HCT116 (cell line): ENCODE measurements at regions not wholly inside any gene's neighbourhood (a gene's known extent, or its start where the extent isn't known, plus 50 kb on each side); places are given as distances from the start of the nearest gene placed in this dataset.

Source experiments
- ATAC-seq: fragments of 200-7000 bp; cut with Tn5 transposase; 2 replicates; pipeline ENCODE4 v1.9.1; 2020; ENCODE audit warnings: mild to moderate bottlenecking, moderate library complexity
- BruUV-seq: library from RNA; stranded (reverse); fragments of 400-500 nt; replicated peaks from 2 replicates; lab custom pipeline; 2021; lab: Mats Ljungman, UMichigan
- CTCF ChIA-PET: fragments of 300-600 bp; sonication (Branson Sonifier 250); formaldehyde crosslinking; loops from one replicate; lab custom pipeline; 2021; ENCODE audit warnings: antibody characterized with exemption; lab: Charles Lee
- POLR2A ChIA-PET: fragments of 300-600, 350-600 bp; sonication (Branson Sonifier 250); formaldehyde crosslinking; loops from one replicate; lab custom pipeline; 2021; ENCODE audit warnings: antibody characterized with exemption; lab: Charles Lee
- RAD21 ChIA-PET, 2 experiments: fragments of 300-600 bp; sonication (Branson Sonifier 250); formaldehyde crosslinking; loops; one replicate each; lab custom pipeline; 2023; ENCODE audit warnings: low total read pairs in 2 of 2; ENCODE audit not compliant: uncharacterized antibody in 2 of 2, unreplicated experiment in 2 of 2, low non-redundant PET in 1 of 2; lab: Charles Lee
- DNase-seq: peaks from one replicate; pipeline ENCODE4 v3.0.0-alpha.2; 2010; ENCODE audit warnings: low read depth, low spot score
- H2AFZ ChIP-seq: fragments of 200-600 bp; shearing (Covaris generic), sonication (generic); 2 replicates; pipeline ENCODE4 v1.6.1; 2017; ENCODE audit warnings: low read depth, mixed run types, mixed read lengths, antibody characterized with exemption, low read length; ENCODE audit not compliant: poor library complexity, severe bottlenecking
- H3K27ac ChIP-seq: 2 replicates; pipeline ENCODE4 v1.5.1; 2012; ENCODE audit warnings: low read depth, low read length
- H3K27me3 ChIP-seq: fragments of 200-600 bp; sonication (generic); 2 replicates; pipeline ENCODE4 v1.6.1; 2016; ENCODE audit warnings: mixed run types, low read length, mixed read lengths; ENCODE audit not compliant: insufficient read depth
- H3K36me3 ChIP-seq, 2 experiments: fragments of 200-500 bp in 1 of 2; fragments of 200-600 bp in 1 of 2; sonication (Bioruptor generic) in 1 of 2; sonication (generic) in 1 of 2; 2 replicates each; pipeline versions ENCODE4 v1.5.1 to v1.6.1; 2014 to 2016; ENCODE audit warnings: low read length in 2 of 2, inconsistent platforms in 1 of 2, mixed read lengths in 1 of 2, mixed run types in 1 of 2; ENCODE audit not compliant: insufficient read depth in 2 of 2, control insufficient read depth in 1 of 2
- H3K4me1 ChIP-seq, 2 experiments: fragments of 200-600 bp in 1 of 2; sonication (generic) in 1 of 2; 2 replicates each; pipeline versions ENCODE4 v1.5.1 to v1.6.1; 2012 to 2017; ENCODE audit warnings: low read length in 2 of 2, inconsistent platforms in 1 of 2, mild to moderate bottlenecking in 1 of 2, mixed read lengths in 1 of 2, mixed run types in 1 of 2, moderate library complexity in 1 of 2; ENCODE audit not compliant: insufficient read depth in 2 of 2, control insufficient read depth in 1 of 2
- H3K4me2 ChIP-seq: fragments of 200-600 bp; sonication (generic); 2 replicates; pipeline ENCODE4 v1.6.1; 2017; ENCODE audit warnings: mixed run types, low read length, mixed read lengths
- H3K4me3 ChIP-seq, 2 experiments: fragments of 200-600 bp in 1 of 2; sonication (generic) in 1 of 2; replicated peaks in 1 of 2; 2 replicates each; pipeline ENCODE4 v1.5.1; 2011 to 2016; ENCODE audit warnings: low read length in 2 of 2, control low read depth in 1 of 2, low read depth in 1 of 2, mild to moderate bottlenecking in 1 of 2, mixed read lengths in 1 of 2, mixed run types in 1 of 2
- H3K79me2 ChIP-seq: fragments of 200-600 bp; sonication (generic); 2 replicates; pipeline ENCODE4 v1.6.1; 2017; ENCODE audit warnings: mild to moderate bottlenecking, mixed run types, low read length, moderate library complexity, mixed read lengths; ENCODE audit not compliant: insufficient read depth
- H3K9ac ChIP-seq: fragments of 200-600 bp; sonication (generic); 2 replicates; pipeline ENCODE4 v1.6.1; 2016; ENCODE audit warnings: low read length, mixed read lengths
- H3K9me2 ChIP-seq: fragments of 200-600 bp; sonication (generic), shearing (Covaris generic); 2 replicates; pipeline ENCODE4 v1.6.1; 2017; ENCODE audit warnings: mixed run types, mild to moderate bottlenecking, moderate library complexity; ENCODE audit not compliant: insufficient read depth
- H3K9me3 ChIP-seq, 2 experiments: fragments of 200-500 bp in 1 of 2; fragments of 200-600 bp in 1 of 2; sonication (Bioruptor generic) in 1 of 2; sonication (generic) in 1 of 2; 2 replicates each; pipeline ENCODE4 v1.6.1; 2014 to 2017; ENCODE audit warnings: low read length in 2 of 2, mixed read lengths in 2 of 2, inconsistent platforms in 1 of 2, low read depth in 1 of 2, mild to moderate bottlenecking in 1 of 2, mixed run types in 1 of 2, moderate library complexity in 1 of 2; ENCODE audit not compliant: control insufficient read depth in 1 of 2, insufficient read depth in 1 of 2
- H4K20me1 ChIP-seq: fragments of 200-600 bp; sonication (generic), shearing (Covaris generic); 2 replicates; pipeline ENCODE4 v1.6.1; 2017; ENCODE audit warnings: mixed run types, mild to moderate bottlenecking, moderate library complexity; ENCODE audit not compliant: insufficient read depth
- ATF3 ChIP-seq: IDR thresholded peaks from 2 replicates; pipeline ENCODE4 v1.6.1; 2012
- EZH2 ChIP-seq: fragments of 200-600 bp; sonication (generic); IDR thresholded peaks from 2 replicates; pipeline ENCODE4 v1.6.1; 2017; ENCODE audit warnings: antibody characterized with exemption, mixed run types
- intact Hi-C: fragments of 100-400 bp; cut with micrococcal nuclease; formaldehyde crosslinking; loops from 2 replicates; pipeline ENCODE4 v1.10.0; 2022

GRCh38 chr2:230661072-230661957 lies 51.3 kb upstream of the CAB39 start:
- DNase-seq: no peak
- ChIA-PET RAD21 (interaction anchor here in 1 of 2 experiments (0.7 kb wide), 1 partner anchor 133 kb away, joined by 3 read pairs; no protein-coding TSS in a partner anchor), POLR2A (no interaction called here), CTCF (no interaction called here)
- Histone ChIP-seq H3K4me3 (no peak overlapping the region), H3K9me2 (no peaks in the 10 kb centered on the region), H3K27ac (no peak overlapping the region), H4K20me1 (no peaks in the 10 kb centered on the region), H3K9me3 (no peaks in the 10 kb centered on the region), H2AFZ (no peak overlapping the region), H3K4me1 (peaks cover 0 to 8% of the 10 kb centered on the region in 2 experiments; a peak in 1 of 4 replicates), H3K27me3 (no peaks in the 10 kb centered on the region), H3K4me2 (no peak overlapping the region), H3K9ac (no peak overlapping the region), H3K36me3 (no peaks in the 10 kb centered on the region), H3K79me2 (no peaks in the 10 kb centered on the region)
- ATAC-seq: no peak
- no TSS peak for BruUV-seq
- TF ChIP-seq ATF3 (no peak), EZH2 (no peak)
- intact Hi-C loops: no loop called here
